H1 (cell line): ENCODE measurements at regions not wholly inside any gene's neighbourhood (a gene's known extent, or its start where the extent isn't known, plus 50 kb on each side); places are given as distances from the start of the nearest gene placed in this dataset.

Source experiments
- CTCF ChIA-PET: fragments of 300-600 bp; sonication (Branson Sonifier 250); formaldehyde crosslinking; loops from one replicate; lab custom pipeline; 2021; ENCODE audit not compliant: partially characterized antibody; lab: Charles Lee
- POLR2A ChIA-PET: fragments of 300-600 bp; sonication (Branson Sonifier 250); formaldehyde crosslinking; loops from one replicate; lab custom pipeline; 2021; ENCODE audit warnings: inconsistent platforms; ENCODE audit not compliant: partially characterized antibody; lab: Charles Lee
- DNase-seq, 2 experiments: peaks; one replicate each; pipeline versions ENCODE4 v3.0.0 to v3.0.0-alpha.2; 2010 to 2022; ENCODE audit warnings: low spot score in 2 of 2, low read depth in 1 of 2, mixed read lengths in 1 of 2
- FAIRE-seq: peaks from 2 replicates; lab custom pipeline; 2011; peaks lifted over from hg19 to GRCh38; lab: Jason Lieb, UNC
- H2AFZ ChIP-seq: 2 replicates; pipeline ENCODE4 v1.8.1; 2012; ENCODE audit warnings: low read length, inconsistent platforms
- H2AK5ac ChIP-seq: 2 replicates; pipeline ENCODE4 v1.6.1; 2013; ENCODE audit warnings: low read depth, low read length
- H2BK120ac ChIP-seq: replicated peaks from 2 replicates; pipeline ENCODE3; 2013; ENCODE audit warnings: low read depth, low read length, inconsistent platforms
- H2BK12ac ChIP-seq: 2 replicates; pipeline ENCODE4 v1.6.1; 2013; ENCODE audit warnings: low read depth, low read length
- H2BK15ac ChIP-seq: 2 replicates; pipeline ENCODE4 v1.6.1; 2013; ENCODE audit warnings: low read length
- H2BK20ac ChIP-seq: 2 replicates; pipeline ENCODE4 v1.6.1; 2013; ENCODE audit warnings: low read length
- H2BK5ac ChIP-seq: 2 replicates; pipeline ENCODE4 v1.6.1; 2013; ENCODE audit warnings: low read depth, low read length
- H3K14ac ChIP-seq: 2 replicates; pipeline ENCODE4 v1.6.1; 2013; ENCODE audit warnings: inconsistent platforms; ENCODE audit not compliant: insufficient read length
- H3K18ac ChIP-seq: 2 replicates; pipeline ENCODE4 v1.6.1; 2013; ENCODE audit warnings: low read length; ENCODE audit errors: extremely low read depth
- H3K23ac ChIP-seq: 2 replicates; pipeline ENCODE4 v1.6.1; 2013; ENCODE audit warnings: inconsistent platforms; ENCODE audit not compliant: insufficient read length
- H3K23me2 ChIP-seq: 2 replicates; pipeline ENCODE4 v1.6.1; 2013; ENCODE audit warnings: low read depth, low read length
- H3K27ac ChIP-seq: 2 replicates; pipeline ENCODE4 v1.6.1; 2011; ENCODE audit warnings: low read depth, low read length, inconsistent platforms
- H3K27me3 ChIP-seq, 4 experiments: replicated peaks in 1 of 4; 1 replicate in 1 of 4; 2 replicates in 3 of 4; pipeline versions ENCODE4 v1.6.1 to v1.8.1; 2011 to 2013; ENCODE audit warnings: low read length in 3 of 4, mild to moderate bottlenecking in 3 of 4, inconsistent platforms in 2 of 4, mixed read lengths in 2 of 4, moderate library complexity in 1 of 4; ENCODE audit not compliant: control insufficient read depth in 3 of 4, insufficient read depth in 3 of 4; ENCODE audit errors: extremely low read depth in 1 of 4
- H3K36me3 ChIP-seq, 4 experiments: 2 replicates each; pipeline versions ENCODE4 v1.6.1 to v1.8.1; 2011 to 2013; ENCODE audit warnings: mild to moderate bottlenecking in 4 of 4, low read length in 3 of 4, moderate library complexity in 2 of 4, control low read depth in 1 of 4, inconsistent platforms in 1 of 4; ENCODE audit not compliant: insufficient read depth in 4 of 4, control insufficient read depth in 2 of 4
- H3K4ac ChIP-seq: replicated peaks from 2 replicates; pipeline ENCODE3; 2013; ENCODE audit warnings: low read length, low read depth, mixed read lengths, inconsistent platforms; ENCODE audit not compliant: insufficient read length
- H3K4me1 ChIP-seq, 4 experiments: replicated peaks in 1 of 4; 1 replicate in 1 of 4; 2 replicates in 3 of 4; pipeline versions ENCODE4 v1.6.1 to v1.8.1; 2011 to 2013; ENCODE audit warnings: low read length in 3 of 4, inconsistent platforms in 2 of 4, mixed read lengths in 1 of 4; ENCODE audit not compliant: insufficient read depth in 4 of 4, control insufficient read depth in 3 of 4
- H3K4me2 ChIP-seq, 2 experiments: 2 replicates each; pipeline versions ENCODE4 v1.6.1 to v1.8.1; 2011 to 2013; ENCODE audit warnings: low read depth in 2 of 2, low read length in 2 of 2, control low read depth in 1 of 2, inconsistent platforms in 1 of 2, mild to moderate bottlenecking in 1 of 2; ENCODE audit not compliant: insufficient read depth in 1 of 2
- H3K4me3 ChIP-seq, 4 experiments: fragments of 200-600, 300-600 bp in 1 of 4; sonication (generic), shearing (Covaris generic), sonication (Bioruptor Twin) in 1 of 4; 2 replicates each; pipeline versions ENCODE4 v1.5.1 to v1.8.1; 2011 to 2016; ENCODE audit warnings: low read length in 4 of 4, low read depth in 3 of 4, control low read depth in 2 of 4, inconsistent platforms in 2 of 4, mild to moderate bottlenecking in 2 of 4, mixed read lengths in 1 of 4, moderate library complexity in 1 of 4; ENCODE audit not compliant: insufficient read depth in 2 of 4; ENCODE audit errors: extremely low read depth in 1 of 4
- H3K56ac ChIP-seq: replicated peaks from 2 replicates; pipeline ENCODE3; 2013; ENCODE audit warnings: low read depth, mild to moderate bottlenecking, mixed read lengths, low read length, inconsistent platforms; ENCODE audit not compliant: insufficient read length
- H3K79me1 ChIP-seq: 2 replicates; pipeline ENCODE4 v1.6.1; 2013; ENCODE audit warnings: low read depth, low read length, control low read depth
- H3K79me2 ChIP-seq, 2 experiments: 2 replicates each; pipeline versions ENCODE4 v1.6.1 to v1.8.1; 2012 to 2013; ENCODE audit warnings: low read length in 2 of 2, mild to moderate bottlenecking in 2 of 2, inconsistent platforms in 1 of 2; ENCODE audit not compliant: insufficient read depth in 2 of 2, control insufficient read depth in 1 of 2
- H3K9ac ChIP-seq, 4 experiments: replicated peaks in 1 of 4; 1 replicate in 1 of 4; 2 replicates in 3 of 4; pipeline versions ENCODE4 v1.6.1 to v1.8.1; 2011 to 2013; ENCODE audit warnings: low read depth in 3 of 4, low read length in 3 of 4, control low read depth in 2 of 4, mild to moderate bottlenecking in 2 of 4, moderate library complexity in 2 of 4, inconsistent platforms in 1 of 4; ENCODE audit errors: extremely low read depth in 1 of 4
- H3K9me3 ChIP-seq, 2 experiments: 2 replicates each; pipeline versions ENCODE4 v1.6.1 to v1.8.1; 2012 to 2013; ENCODE audit warnings: mild to moderate bottlenecking in 2 of 2, moderate library complexity in 2 of 2, control low read depth in 1 of 2, inconsistent platforms in 1 of 2, low read depth in 1 of 2, low read length in 1 of 2, mixed read lengths in 1 of 2; ENCODE audit not compliant: insufficient read depth in 2 of 2
- H4K20me1 ChIP-seq, 2 experiments: replicated peaks in 1 of 2; 2 replicates each; pipeline versions ENCODE3 to v1.8.1; 2011 to 2013; ENCODE audit warnings: inconsistent platforms in 2 of 2, low read length in 2 of 2, mild to moderate bottlenecking in 1 of 2; ENCODE audit not compliant: insufficient read depth in 2 of 2, control insufficient read depth in 1 of 2
- H4K5ac ChIP-seq: 2 replicates; pipeline ENCODE4 v1.6.1; 2013; ENCODE audit warnings: low read length, low read depth, mixed read lengths, inconsistent platforms; ENCODE audit not compliant: insufficient read length
- H4K8ac ChIP-seq: 2 replicates; pipeline ENCODE4 v1.8.0; 2013; ENCODE audit warnings: mild to moderate bottlenecking, moderate library complexity, low read length, inconsistent platforms; ENCODE audit not compliant: insufficient read depth; ENCODE audit errors: extremely low read depth
- H4K91ac ChIP-seq: replicated peaks from 2 replicates; pipeline ENCODE3; 2013; ENCODE audit warnings: low read length, mixed read lengths, inconsistent platforms; ENCODE audit not compliant: insufficient read length
- FOSL1 ChIP-seq: IDR thresholded peaks from 2 replicates; pipeline ENCODE4 v1.6.1; 2011; ENCODE audit warnings: mild to moderate bottlenecking, low read depth, low read length, moderate library complexity; ENCODE audit not compliant: insufficient read depth
- POU5F1 ChIP-seq: IDR thresholded peaks from 2 replicates; pipeline ENCODE4 v1.6.1; 2011; ENCODE audit warnings: low read depth, mild to moderate bottlenecking, low read length, moderate library complexity
- WGBS, 2 experiments: shearing (Covaris generic) in 1 of 2; methylation state at CpG; one replicate each; pipeline versions ENCODE4 v1.1.6 to v1.1.7; 2013 to 2015; ENCODE audit warnings: low lambda C conversion rate in 2 of 2, mixed read lengths in 2 of 2, inconsistent platforms in 1 of 2, low coverage in 1 of 2, missing lambda C conversion rate in 1 of 2; ENCODE audit not compliant: insufficient replicate concordance in 2 of 2, insufficient coverage in 1 of 2, insufficient read length in 1 of 2; ENCODE audit errors: extremely low coverage in 1 of 2, missing lambda C conversion rate in 1 of 2; 5-methylcytosine and 5-hydroxymethylcytosine counted together

GRCh38 chr2:144785253-144785652 lies 265.3 kb upstream of the ZEB2 start:
- H3K23ac ChIP-seq, result no peak overlapping the region
- H3K79me2 ChIP-seq, result no peaks in the 10 kb centered on the region
- no peaks in the 10 kb centered on the region for H4K20me1 ChIP-seq
- no peak overlapping the region for H2AFZ ChIP-seq
- H3K4me2 ChIP-seq, result no peak overlapping the region
- POLR2A ChIA-PET, result no interaction called here
- H2BK20ac ChIP-seq, result no peak overlapping the region
- H3K56ac ChIP-seq, result no peak overlapping the region
- H2BK15ac ChIP-seq, result no peak overlapping the region
- H4K8ac ChIP-seq, result no peak overlapping the region
- FAIRE-seq (no peak), DNase-seq (no peak)
- no peak overlapping the region for H3K18ac ChIP-seq
- H3K4me1 ChIP-seq, result no peaks in the 10 kb centered on the region
- no peak overlapping the region for H3K14ac ChIP-seq
- no peak overlapping the region for H3K4me3 ChIP-seq
- H2AK5ac ChIP-seq, result no peak overlapping the region
- H3K23me2 ChIP-seq, result no peaks in the 10 kb centered on the region
- H4K5ac ChIP-seq, result no peak overlapping the region
- no peak overlapping the region for H3K27ac ChIP-seq
- no peak overlapping the region for H4K91ac ChIP-seq
- WGBS, 2 experiments, result 89% methylated on average over 5 of the region's 5 CpGs; no CpG with 5 or more reads in 1 of the 2 experiments
- no peaks in the 10 kb centered on the region for H3K36me3 ChIP-seq
- no peak overlapping the region for H2BK12ac ChIP-seq
- H3K4ac ChIP-seq, result no peak overlapping the region
- H3K27me3 ChIP-seq, result no peaks in the 10 kb centered on the region
- no peaks in the 10 kb centered on the region for H3K9me3 ChIP-seq
- no peak overlapping the region for H3K9ac ChIP-seq
- H3K79me1 ChIP-seq, result no peaks in the 10 kb centered on the region
- H2BK120ac ChIP-seq, result no peak overlapping the region
- no peak overlapping the region for H2BK5ac ChIP-seq
- CTCF ChIA-PET, result no interaction called here
- no peak for TF ChIP-seq POU5F1
- TF ChIP-seq FOSL1, result no peak
